ENCODE measurements at regions not wholly inside any gene's neighbourhood (a gene's known extent, or its start where the extent isn't known, plus 50 kb on each side); places are given as distances from the start of the nearest gene placed in this dataset.

- H3K36me3 ChIP-seq (replicated peaks; ENCODE audit: insufficient read depth, low read depth): no peaks in the 10 kb centered on the region
- DNase-seq (ENCODE audit: low spot score): no peak
- H3K9me3 ChIP-seq (ENCODE audit: low read depth): no peaks in the 10 kb centered on the region
- TF ChIP-seq, protein P1, sequence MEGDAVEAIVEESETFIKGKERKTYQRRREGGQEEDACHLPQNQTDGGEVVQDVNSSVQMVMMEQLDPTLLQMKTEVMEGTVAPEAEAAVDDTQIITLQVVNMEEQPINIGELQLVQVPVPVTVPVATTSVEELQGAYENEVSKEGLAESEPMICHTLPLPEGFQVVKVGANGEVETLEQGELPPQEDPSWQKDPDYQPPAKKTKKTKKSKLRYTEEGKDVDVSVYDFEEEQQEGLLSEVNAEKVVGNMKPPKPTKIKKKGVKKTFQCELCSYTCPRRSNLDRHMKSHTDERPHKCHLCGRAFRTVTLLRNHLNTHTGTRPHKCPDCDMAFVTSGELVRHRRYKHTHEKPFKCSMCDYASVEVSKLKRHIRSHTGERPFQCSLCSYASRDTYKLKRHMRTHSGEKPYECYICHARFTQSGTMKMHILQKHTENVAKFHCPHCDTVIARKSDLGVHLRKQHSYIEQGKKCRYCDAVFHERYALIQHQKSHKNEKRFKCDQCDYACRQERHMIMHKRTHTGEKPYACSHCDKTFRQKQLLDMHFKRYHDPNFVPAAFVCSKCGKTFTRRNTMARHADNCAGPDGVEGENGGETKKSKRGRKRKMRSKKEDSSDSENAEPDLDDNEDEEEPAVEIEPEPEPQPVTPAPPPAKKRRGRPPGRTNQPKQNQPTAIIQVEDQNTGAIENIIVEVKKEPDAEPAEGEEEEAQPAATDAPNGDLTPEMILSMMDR (IDR thresholded peaks at IDR 0.05; ENCODE audit: poor library complexity): no peak
- TF ChIP-seq EZH2phosphoT487 (IDR thresholded peaks at IDR 0.05; ENCODE audit: low read depth, severe bottlenecking, unreplicated experiment) (no peak), EZH2 (IDR thresholded peaks at IDR 0.05; ENCODE audit: borderline replicate concordance) (no peak)
- H3K79me2 ChIP-seq: no peaks in the 10 kb centered on the region
- H2AFZ ChIP-seq: no peak overlapping the region
- no peaks in the 10 kb centered on the region for H4K20me1 ChIP-seq (ENCODE audit: insufficient read depth, poor library complexity, severe bottlenecking)
- no peaks in the 10 kb centered on the region for H3K27me3 ChIP-seq
- 87% methylated on average over 2 of the region's 2 CpGs for WGBS (ENCODE audit: low lambda C conversion rate, missing lambda C conversion rate)
- H3K4me2 ChIP-seq: no peak overlapping the region
- H3K4me1 ChIP-seq (ENCODE audit: insufficient read depth): no peaks in the 10 kb centered on the region
- no peak overlapping the region for H3K27ac ChIP-seq
- H3K4me3 ChIP-seq: no peak overlapping the region
- no peaks in the 10 kb centered on the region for H3K9me2 ChIP-seq (replicated peaks; ENCODE audit: insufficient read depth)
Observed at GRCh38 chr12:97375310-97375709, 87.3 kb upstream of the RMST start.

DNA sequence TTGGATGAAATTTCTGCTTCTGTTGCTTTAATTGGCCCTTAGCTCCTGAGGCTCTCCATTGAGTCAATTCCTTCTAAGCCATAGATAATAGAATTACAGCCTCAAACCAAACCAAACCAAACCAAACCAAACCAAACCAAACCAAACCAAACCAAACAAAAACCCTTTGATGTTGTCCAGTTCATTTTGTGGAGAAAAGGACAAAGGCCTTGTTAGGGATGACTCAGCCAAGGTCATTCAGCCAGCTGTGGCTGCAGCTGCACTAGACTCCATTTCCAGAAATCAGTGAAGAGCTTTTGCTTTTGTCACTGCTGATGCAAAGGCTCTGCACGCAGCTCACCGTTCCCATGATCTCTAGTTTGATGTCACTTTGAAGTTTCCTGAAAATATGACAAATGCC is 82.2 kb upstream of the RMST start:
- no peak for DNase-seq (ENCODE audit: low spot score)
- no peaks in the 10 kb centered on the region for H3K36me3 ChIP-seq (replicated peaks; ENCODE audit: insufficient read depth, low read depth)
- no peaks in the 10 kb centered on the region for H3K9me3 ChIP-seq (ENCODE audit: low read depth)
- H3K9me2 ChIP-seq (replicated peaks; ENCODE audit: insufficient read depth): no peaks in the 10 kb centered on the region
- no peak overlapping the region for H3K4me2 ChIP-seq
- H3K4me1 ChIP-seq (ENCODE audit: insufficient read depth): no peaks in the 10 kb centered on the region
- no peaks in the 10 kb centered on the region for H3K27me3 ChIP-seq
- WGBS (ENCODE audit: low lambda C conversion rate, missing lambda C conversion rate): 85% methylated on average over 2 of the region's 2 CpGs
- TF ChIP-seq, protein P1 (IDR thresholded peaks at IDR 0.05; ENCODE audit: poor library complexity): no peak
- no peak for TF ChIP-seq EZH2phosphoT487 (IDR thresholded peaks at IDR 0.05; ENCODE audit: low read depth, severe bottlenecking, unreplicated experiment)
- TF ChIP-seq EZH2 (IDR thresholded peaks at IDR 0.05; ENCODE audit: borderline replicate concordance): no peak
- no peak overlapping the region for H2AFZ ChIP-seq
- no peaks in the 10 kb centered on the region for H3K79me2 ChIP-seq
- H4K20me1 ChIP-seq (ENCODE audit: insufficient read depth, poor library complexity, severe bottlenecking): no peaks in the 10 kb centered on the region
- no peak overlapping the region for H3K27ac ChIP-seq
- no peak overlapping the region for H3K4me3 ChIP-seq

DNA sequence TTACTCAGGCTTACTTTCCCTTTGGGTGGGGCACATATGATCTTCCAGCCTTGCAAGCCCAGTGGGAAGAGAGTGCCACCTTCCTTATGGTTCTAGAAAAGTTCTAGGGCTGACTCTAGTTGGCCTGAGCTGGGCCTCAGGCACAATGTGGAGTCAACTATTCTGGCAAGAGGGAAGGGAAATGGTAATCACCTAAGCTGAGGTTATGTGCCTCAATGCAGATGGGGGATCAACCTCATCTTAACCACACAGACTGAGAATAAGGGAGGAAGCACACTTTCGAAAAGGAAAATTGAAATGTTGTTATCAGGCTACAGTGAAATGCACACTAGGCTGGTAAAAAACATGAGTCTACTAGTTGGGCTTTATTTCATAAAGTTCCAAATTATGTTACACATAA is 77.5 kb upstream of the RMST start:
- Histone ChIP-seq H3K4me1 (ENCODE audit: insufficient read depth) (peaks cover 7% of the 10 kb centered on the region), H3K9me3 (ENCODE audit: low read depth) (no peaks in the 10 kb centered on the region), H3K36me3 (replicated peaks; ENCODE audit: insufficient read depth, low read depth) (no peaks in the 10 kb centered on the region), H3K4me3 (no peak overlapping the region), H2AFZ (no peak overlapping the region), H3K4me2 (no peak overlapping the region), H3K27me3 (no peaks in the 10 kb centered on the region), H3K27ac (no peak overlapping the region), H4K20me1 (ENCODE audit: insufficient read depth, poor library complexity, severe bottlenecking) (no peaks in the 10 kb centered on the region), H3K79me2 (no peaks in the 10 kb centered on the region), H3K9me2 (replicated peaks; ENCODE audit: insufficient read depth) (no peaks in the 10 kb centered on the region)
- no peak for DNase-seq (ENCODE audit: low spot score)
- no peak for TF ChIP-seq EZH2phosphoT487 (IDR thresholded peaks at IDR 0.05; ENCODE audit: low read depth, severe bottlenecking, unreplicated experiment)
- TF ChIP-seq EZH2 (IDR thresholded peaks at IDR 0.05; ENCODE audit: borderline replicate concordance): no peak
- WGBS (ENCODE audit: low lambda C conversion rate, missing lambda C conversion rate): 96% methylated on average over 1 of the region's 1 CpG

- no peaks in the 10 kb centered on the region for H3K36me3 ChIP-seq (replicated peaks; ENCODE audit: insufficient read depth, low read depth)
- DNase-seq (ENCODE audit: low spot score): peak; percentile 48
- no peak overlapping the region for H3K4me3 ChIP-seq
- no peaks in the 10 kb centered on the region for H4K20me1 ChIP-seq (ENCODE audit: insufficient read depth, poor library complexity, severe bottlenecking)
- H3K9me2 ChIP-seq (replicated peaks; ENCODE audit: insufficient read depth): no peaks in the 10 kb centered on the region
- TF ChIP-seq EZH2 (IDR thresholded peaks at IDR 0.05; ENCODE audit: borderline replicate concordance) (no peak), EZH2phosphoT487 (IDR thresholded peaks at IDR 0.05; ENCODE audit: low read depth, severe bottlenecking, unreplicated experiment) (no peak)
- TF ChIP-seq, protein P1 (IDR thresholded peaks at IDR 0.05; ENCODE audit: poor library complexity): no peak
- no peaks in the 10 kb centered on the region for H3K9me3 ChIP-seq (ENCODE audit: low read depth)
- no peak overlapping the region for H2AFZ ChIP-seq
- 59% methylated on average over 5 of the region's 5 CpGs for WGBS (ENCODE audit: low lambda C conversion rate, missing lambda C conversion rate)
- H3K27me3 ChIP-seq: no peaks in the 10 kb centered on the region
- no peak overlapping the region for H3K27ac ChIP-seq
- H3K79me2 ChIP-seq: no peaks in the 10 kb centered on the region
- H3K4me2 ChIP-seq: no peak overlapping the region
- peaks cover 7% of the 10 kb centered on the region for H3K4me1 ChIP-seq (ENCODE audit: insufficient read depth)
Observed at GRCh38 chr12:97386133-97386581, 76.4 kb upstream of the RMST start.
